Keratinocyte (primary cell): ENCODE measurements at regions not wholly inside any gene's neighbourhood (a gene's known extent, or its start where the extent isn't known, plus 50 kb on each side); places are given as distances from the start of the nearest gene placed in this dataset.

ENCODE experiments used
- DNase-seq: peaks from one replicate; pipeline ENCODE4 v3.0.0-alpha.2; 2011; ENCODE audit warnings: low read depth, missing footprints, low spot score
- FAIRE-seq: peaks from 2 replicates; lab custom pipeline; 2011; peaks lifted over from hg19 to GRCh38; lab: Jason Lieb, UNC
- H2AFZ ChIP-seq: 2 replicates; pipeline ENCODE4 v1.6.0; 2012; ENCODE audit warnings: low read length, control low read depth, inconsistent platforms; ENCODE audit not compliant: control insufficient read depth
- H3K27ac ChIP-seq: 2 replicates; pipeline ENCODE4 v1.5.1; 2011; ENCODE audit warnings: low read length; ENCODE audit not compliant: control insufficient read depth, insufficient read depth
- H3K27me3 ChIP-seq: 3 replicates; pipeline ENCODE4 v1.6.0; 2011; ENCODE audit warnings: low read length; ENCODE audit not compliant: control insufficient read depth, insufficient read depth; ENCODE audit errors: extremely low read depth
- H3K36me3 ChIP-seq, 2 experiments: 2 replicates in 1 of 2; 3 replicates in 1 of 2; pipeline ENCODE4 v1.5.1; 2011; ENCODE audit warnings: low read length in 2 of 2, mild to moderate bottlenecking in 1 of 2; ENCODE audit not compliant: control insufficient read depth in 2 of 2, insufficient read depth in 2 of 2; ENCODE audit errors: extremely low read depth in 1 of 2
- H3K4me1 ChIP-seq: 3 replicates; pipeline ENCODE4 v1.5.1; 2011; ENCODE audit warnings: low read length; ENCODE audit not compliant: control insufficient read depth, insufficient read depth; ENCODE audit errors: extremely low read depth
- H3K4me2 ChIP-seq: 3 replicates; pipeline ENCODE4 v1.6.0; 2011; ENCODE audit warnings: low read depth, low read length; ENCODE audit not compliant: control insufficient read depth, insufficient read depth; ENCODE audit errors: extremely low read depth
- H3K4me3 ChIP-seq, 3 experiments: fragments of 200-600 bp in 1 of 3; sonication (generic) in 1 of 3; 2 replicates in 2 of 3; 3 replicates in 1 of 3; pipeline ENCODE4 v1.5.1; 2011 to 2016; ENCODE audit warnings: low read length in 3 of 3, mild to moderate bottlenecking in 3 of 3, control low read depth in 2 of 3, inconsistent platforms in 1 of 3, low read depth in 1 of 3, mixed read lengths in 1 of 3, mixed run types in 1 of 3, moderate library complexity in 1 of 3; ENCODE audit not compliant: control insufficient read depth in 2 of 3, insufficient read depth in 2 of 3; ENCODE audit errors: extremely low read depth in 1 of 3
- H3K79me2 ChIP-seq: 2 replicates; pipeline ENCODE4 v1.6.0; 2012; ENCODE audit warnings: low read length; ENCODE audit not compliant: control insufficient read depth, insufficient read depth
- H3K9ac ChIP-seq: 3 replicates; pipeline ENCODE4 v1.6.0; 2011; ENCODE audit warnings: low read length; ENCODE audit not compliant: control insufficient read depth, insufficient read depth; ENCODE audit errors: extremely low read depth
- H3K9me1 ChIP-seq: 3 replicates; pipeline ENCODE4 v1.6.0; 2011; ENCODE audit warnings: low read length; ENCODE audit not compliant: control insufficient read depth, insufficient read depth; ENCODE audit errors: extremely low read depth
- H3K9me3 ChIP-seq: 2 replicates; pipeline ENCODE4 v1.5.1; 2012; ENCODE audit warnings: low read depth, low read length; ENCODE audit not compliant: control insufficient read depth
- H4K20me1 ChIP-seq: 3 replicates; pipeline ENCODE4 v1.6.0; 2011; ENCODE audit warnings: low read length; ENCODE audit not compliant: control insufficient read depth, insufficient read depth; ENCODE audit errors: extremely low read depth
- EZH2 ChIP-seq: IDR thresholded peaks from one replicate; pipeline ENCODE4 v1.6.1; 2012; ENCODE audit warnings: inconsistent platforms, mild to moderate bottlenecking, low read length, moderate library complexity
- dilution Hi-C: fragments of 300-500 bp; cut with MboI; formaldehyde crosslinking; loops from one replicate; pipeline ENCODE4 v1.7.0; 2020; ENCODE audit warnings: low sequenced_read_pairs; ENCODE audit not compliant: extremely low pct_ligation_motif_present
- TF ChIP-seq, protein P1 (sequence below), 3 experiments: IDR thresholded peaks in 1 of 3; conservative IDR thresholded peaks in 1 of 3; optimal IDR thresholded peaks in 1 of 3; 2 replicates in 2 of 3; 3 replicates in 1 of 3; pipeline versions ENCODE3 to v1.5.1; 2011; ENCODE audit warnings: low read length in 3 of 3, mild to moderate bottlenecking in 3 of 3, moderate library complexity in 2 of 3, control low read depth in 1 of 3, inconsistent platforms in 1 of 3; ENCODE audit not compliant: insufficient read depth in 2 of 3; ENCODE audit errors: extremely low read depth in 1 of 3

DNA sequence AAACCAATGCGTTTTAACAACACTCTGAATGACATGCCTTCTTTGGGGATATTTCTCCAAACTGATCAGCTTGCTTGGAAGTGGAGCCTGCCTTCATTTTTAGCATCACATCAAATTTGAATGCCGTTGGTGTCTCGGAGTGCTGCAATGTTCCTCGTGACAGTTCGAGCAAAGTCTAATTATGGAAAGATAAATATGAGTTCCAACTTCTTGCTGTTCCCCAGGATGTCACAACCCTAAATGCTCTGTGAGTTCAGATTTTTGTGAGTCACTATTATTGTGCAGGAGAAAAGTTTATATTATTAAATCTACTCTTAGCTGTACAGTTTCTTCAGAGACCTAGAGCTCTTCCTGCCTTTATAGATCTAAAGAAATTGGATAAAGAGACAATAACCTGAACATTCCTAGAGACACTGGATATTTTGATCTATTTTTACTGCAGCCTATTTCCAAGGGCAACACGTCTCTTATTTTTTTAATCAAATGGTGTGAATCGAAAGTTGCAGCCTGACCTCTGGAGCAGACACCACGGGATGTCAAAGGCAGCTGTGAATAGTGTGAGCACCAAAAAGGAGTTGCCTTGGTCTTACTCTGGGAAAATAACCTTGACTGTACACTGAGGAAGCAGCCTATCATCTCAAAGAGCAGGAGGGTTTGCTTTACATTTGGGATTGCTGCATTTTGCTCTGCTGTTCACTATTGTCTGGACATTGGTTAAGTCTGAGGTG lies 330.1 kb downstream of the TDRD15 start:
- Histone ChIP-seq H3K9ac (no peak overlapping the region), H4K20me1 (no peaks in the 10 kb centered on the region), H3K27me3 (no peaks in the 10 kb centered on the region), H3K9me3 (no peaks in the 10 kb centered on the region), H3K79me2 (no peaks in the 10 kb centered on the region), H3K4me1 (no peaks in the 10 kb centered on the region), H3K36me3 (no peaks in the 10 kb centered on the region), H3K4me3 (no peak overlapping the region), H3K9me1 (no peaks in the 10 kb centered on the region), H3K27ac (no peak overlapping the region), H3K4me2 (no peak overlapping the region), H2AFZ (no peak overlapping the region)
- TF ChIP-seq EZH2 = no peak
- TF ChIP-seq, protein P1, sequence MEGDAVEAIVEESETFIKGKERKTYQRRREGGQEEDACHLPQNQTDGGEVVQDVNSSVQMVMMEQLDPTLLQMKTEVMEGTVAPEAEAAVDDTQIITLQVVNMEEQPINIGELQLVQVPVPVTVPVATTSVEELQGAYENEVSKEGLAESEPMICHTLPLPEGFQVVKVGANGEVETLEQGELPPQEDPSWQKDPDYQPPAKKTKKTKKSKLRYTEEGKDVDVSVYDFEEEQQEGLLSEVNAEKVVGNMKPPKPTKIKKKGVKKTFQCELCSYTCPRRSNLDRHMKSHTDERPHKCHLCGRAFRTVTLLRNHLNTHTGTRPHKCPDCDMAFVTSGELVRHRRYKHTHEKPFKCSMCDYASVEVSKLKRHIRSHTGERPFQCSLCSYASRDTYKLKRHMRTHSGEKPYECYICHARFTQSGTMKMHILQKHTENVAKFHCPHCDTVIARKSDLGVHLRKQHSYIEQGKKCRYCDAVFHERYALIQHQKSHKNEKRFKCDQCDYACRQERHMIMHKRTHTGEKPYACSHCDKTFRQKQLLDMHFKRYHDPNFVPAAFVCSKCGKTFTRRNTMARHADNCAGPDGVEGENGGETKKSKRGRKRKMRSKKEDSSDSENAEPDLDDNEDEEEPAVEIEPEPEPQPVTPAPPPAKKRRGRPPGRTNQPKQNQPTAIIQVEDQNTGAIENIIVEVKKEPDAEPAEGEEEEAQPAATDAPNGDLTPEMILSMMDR (optimal IDR thresholded peaks at IDR 0.05 in 1 of 3, IDR thresholded peaks at IDR 0.05 in 1 of 3, conservative IDR thresholded peaks at IDR 0.05 in 1 of 3; ENCODE audit: extremely low read depth in 1 of 3, insufficient read depth in 2 of 3, low read length in 3 of 3) = no peak
- DNase-seq = no peak
- no peak for FAIRE-seq
- dilution Hi-C loops = no loop called here

DNA sequence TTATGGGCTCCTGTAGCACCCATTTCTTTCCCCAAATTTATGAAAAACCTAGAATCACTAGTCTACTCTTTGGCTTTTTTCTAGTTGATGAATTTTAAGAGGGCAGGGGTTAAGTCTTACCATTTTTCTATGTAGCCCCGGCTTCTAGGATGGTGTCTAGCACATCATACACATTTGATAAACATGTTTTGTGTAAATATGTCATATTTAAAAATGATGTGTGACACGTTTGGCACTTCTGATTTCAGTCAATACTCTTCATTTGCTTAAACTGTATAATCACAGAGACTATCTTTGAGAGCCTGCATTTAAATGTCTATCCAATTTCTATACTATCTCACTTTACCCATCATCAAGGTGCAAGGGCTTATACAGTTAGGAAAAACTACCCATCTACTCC lies 331.1 kb downstream of the TDRD15 start:
- Histone ChIP-seq H2AFZ (no peak overlapping the region), H3K27me3 (no peaks in the 10 kb centered on the region), H3K9me1 (no peaks in the 10 kb centered on the region), H3K4me2 (no peak overlapping the region), H3K9ac (no peak overlapping the region), H3K79me2 (no peaks in the 10 kb centered on the region), H3K27ac (no peak overlapping the region), H4K20me1 (no peaks in the 10 kb centered on the region), H3K4me3 (no peak overlapping the region), H3K36me3 (no peaks in the 10 kb centered on the region), H3K9me3 (no peaks in the 10 kb centered on the region), H3K4me1 (no peaks in the 10 kb centered on the region)
- FAIRE-seq (no peak), DNase-seq (no peak)
- TF ChIP-seq EZH2 = no peak
- TF ChIP-seq, protein P1 (optimal IDR thresholded peaks at IDR 0.05 in 1 of 3, IDR thresholded peaks at IDR 0.05 in 1 of 3, conservative IDR thresholded peaks at IDR 0.05 in 1 of 3; ENCODE audit: extremely low read depth in 1 of 3, insufficient read depth in 2 of 3, low read length in 3 of 3) = no peak
- dilution Hi-C loops = no loop called here
